ENCODE measurements at regions not wholly inside any gene's neighbourhood (a gene's known extent, or its start where the extent isn't known, plus 50 kb on each side); places are given as distances from the start of the nearest gene placed in this dataset.

GRCh38 chr6:137545073-137545472, 50.9 kb upstream of the OLIG3 start:
- TF ChIP-seq CTCF (IDR thresholded peaks at IDR 0.05), result no peak
- no peak for TF ChIP-seq EZH2 (IDR thresholded peaks at IDR 0.05)
- no peak for TF ChIP-seq EZH2phosphoT487 (IDR thresholded peaks at IDR 0.05)

Measured in neural progenitor cell (in vitro differentiated cells).